ENCODE measurements at regions not wholly inside any gene's neighbourhood (a gene's known extent, or its start where the extent isn't known, plus 50 kb on each side); places are given as distances from the start of the nearest gene placed in this dataset.

- TF ChIP-seq, protein P1, sequence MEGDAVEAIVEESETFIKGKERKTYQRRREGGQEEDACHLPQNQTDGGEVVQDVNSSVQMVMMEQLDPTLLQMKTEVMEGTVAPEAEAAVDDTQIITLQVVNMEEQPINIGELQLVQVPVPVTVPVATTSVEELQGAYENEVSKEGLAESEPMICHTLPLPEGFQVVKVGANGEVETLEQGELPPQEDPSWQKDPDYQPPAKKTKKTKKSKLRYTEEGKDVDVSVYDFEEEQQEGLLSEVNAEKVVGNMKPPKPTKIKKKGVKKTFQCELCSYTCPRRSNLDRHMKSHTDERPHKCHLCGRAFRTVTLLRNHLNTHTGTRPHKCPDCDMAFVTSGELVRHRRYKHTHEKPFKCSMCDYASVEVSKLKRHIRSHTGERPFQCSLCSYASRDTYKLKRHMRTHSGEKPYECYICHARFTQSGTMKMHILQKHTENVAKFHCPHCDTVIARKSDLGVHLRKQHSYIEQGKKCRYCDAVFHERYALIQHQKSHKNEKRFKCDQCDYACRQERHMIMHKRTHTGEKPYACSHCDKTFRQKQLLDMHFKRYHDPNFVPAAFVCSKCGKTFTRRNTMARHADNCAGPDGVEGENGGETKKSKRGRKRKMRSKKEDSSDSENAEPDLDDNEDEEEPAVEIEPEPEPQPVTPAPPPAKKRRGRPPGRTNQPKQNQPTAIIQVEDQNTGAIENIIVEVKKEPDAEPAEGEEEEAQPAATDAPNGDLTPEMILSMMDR (IDR thresholded peaks at IDR 0.05; ENCODE audit: poor library complexity), result no peak
- no peak for TF ChIP-seq EZH2phosphoT487 (IDR thresholded peaks at IDR 0.05; ENCODE audit: low read depth, severe bottlenecking, unreplicated experiment)
- TF ChIP-seq EZH2 (IDR thresholded peaks at IDR 0.05; ENCODE audit: borderline replicate concordance), result no peak
Observed at GRCh38 chr12:40559865-40560264, 132.4 kb upstream of the CNTN1 start.
